ENCODE measurements at regions not wholly inside any gene's neighbourhood (a gene's known extent, or its start where the extent isn't known, plus 50 kb on each side); places are given as distances from the start of the nearest gene placed in this dataset.

GRCh38 chr7:42756841-42757240, 155.0 kb downstream of the C7orf25 start:
- no peak for DNase-seq

GRCh38 chr7:42753811-42754363, 158.0 kb downstream of the C7orf25 start:
- DNase-seq: no peak

- no peak for DNase-seq
These were observed 158.5 kb downstream of the C7orf25 start for GRCh38 chr7:42753367-42753766.

GRCh38 chr7:42750172-42750571, 161.7 kb downstream of the C7orf25 start:
- no peak for DNase-seq

GRCh38 chr7:42747044-42747443, 164.8 kb downstream of the C7orf25 start:
- DNase-seq: no peak

GRCh38 chr7:42746214-42746613, 165.7 kb downstream of the C7orf25 start:
- no peak for DNase-seq

- peak; percentile 54 for DNase-seq
These were observed 166.4 kb downstream of the C7orf25 start for GRCh38 chr7:42745357-42746059.

GRCh38 chr7:42744746-42745145, 167.1 kb downstream of the C7orf25 start:
- no peak for DNase-seq

- DNase-seq: no peak
These were observed 168.6 kb downstream of the C7orf25 start for GRCh38 chr7:42743077-42743858.

- DNase-seq: no peak
These were observed 169.6 kb downstream of the C7orf25 start for GRCh38 chr7:42742318-42742717.

- no peak for DNase-seq
These were observed 171.5 kb downstream of the C7orf25 start for GRCh38 chr7:42740408-42740807.

- DNase-seq: no peak
These were observed 172.2 kb downstream of the C7orf25 start for GRCh38 chr7:42739638-42740037.

GRCh38 chr7:42736931-42737330, 174.9 kb downstream of the C7orf25 start:
- DNase-seq: no peak

- DNase-seq: no peak
These were observed 176.8 kb downstream of the C7orf25 start for GRCh38 chr7:42735081-42735480.

GRCh38 chr7:42734568-42734967, 177.3 kb downstream of the C7orf25 start:
- DNase-seq: no peak

- DNase-seq: no peak
These were observed 178.8 kb downstream of the C7orf25 start for GRCh38 chr7:42733040-42733439.

GRCh38 chr7:42730586-42730985, 181.3 kb downstream of the C7orf25 start:
- no peak for DNase-seq

GRCh38 chr7:42729053-42729765, 182.7 kb downstream of the C7orf25 start:
- DNase-seq: no peak

GRCh38 chr7:42727451-42727850, 184.4 kb downstream of the C7orf25 start:
- no peak for DNase-seq

- DNase-seq: no peak
These were observed 185.6 kb downstream of the C7orf25 start for GRCh38 chr7:42726066-42726785.

- DNase-seq: no peak
These were observed 189.2 kb downstream of the C7orf25 start for GRCh38 chr7:42722716-42723115.

GRCh38 chr7:42722198-42722597, 189.7 kb downstream of the C7orf25 start:
- DNase-seq: no peak
